B cell (primary cell): ENCODE measurements at regions not wholly inside any gene's neighbourhood (a gene's known extent, or its start where the extent isn't known, plus 50 kb on each side); places are given as distances from the start of the nearest gene placed in this dataset.

Source experiments
- ATAC-seq: fragments of 200-7000 bp; cut with Tn5 transposase; one replicate; pipeline ENCODE4 v1.10.0; 2021; ENCODE audit warnings: low read depth, mild to moderate bottlenecking, moderate number of reproducible peaks, moderate library complexity
- CTCF ChIA-PET: fragments of 350-600 bp; sonication (Branson Sonifier 250); formaldehyde crosslinking; loops from one replicate; lab custom pipeline; 2021; ENCODE audit warnings: antibody characterized with exemption, inconsistent platforms; lab: Charles Lee
- POLR2A ChIA-PET: fragments of 350-600 bp; sonication (Branson Sonifier 250); formaldehyde crosslinking; loops from one replicate; lab custom pipeline; 2021; ENCODE audit warnings: antibody characterized with exemption; lab: Charles Lee
- DNase-seq: peaks from one replicate; pipeline ENCODE4 v3.0.0; 2013
- H2AFZ ChIP-seq: 2 replicates; pipeline ENCODE4 v1.6.1; 2012; ENCODE audit warnings: mild to moderate bottlenecking, low read depth, low read length; ENCODE audit not compliant: insufficient read depth, poor library complexity, severe bottlenecking
- H3K27ac ChIP-seq, 2 donors: 1 replicate in 1 of 2; 2 replicates in 1 of 2; pipeline ENCODE4 v1.5.1; 2012 to 2013; ENCODE audit warnings: low read length in 2 of 2, mild to moderate bottlenecking in 2 of 2, moderate library complexity in 1 of 2
- H3K27me3 ChIP-seq, 4 experiments: fragments of 200-600 bp in 1 of 4; sonication (generic) in 1 of 4; replicated peaks in 1 of 4; 1 replicate in 2 of 4; 2 replicates in 2 of 4; pipeline versions ENCODE4 v1.6.1 to v1.7.0; 2013 to 2016; ENCODE audit warnings: low read length in 3 of 4, mild to moderate bottlenecking in 2 of 4, mixed read lengths in 1 of 4, moderate library complexity in 1 of 4; ENCODE audit not compliant: insufficient read depth in 4 of 4, control insufficient read depth in 3 of 4; ENCODE audit errors: control extremely low read depth in 1 of 4
- H3K36me3 ChIP-seq, 2 experiments: replicated peaks in 1 of 2; 1 replicate in 1 of 2; 2 replicates in 1 of 2; pipeline versions ENCODE4 v1.6.1 to v1.7.1; 2013; ENCODE audit warnings: low read length in 1 of 2; ENCODE audit not compliant: insufficient read depth in 2 of 2, control insufficient read depth in 1 of 2; ENCODE audit errors: control extremely low read depth in 1 of 2, extremely low read depth in 1 of 2
- H3K4me1 ChIP-seq, 2 donors: fragments of 200-600 bp in 1 of 2; sonication (generic) in 1 of 2; 1 replicate in 1 of 2; 2 replicates in 1 of 2; pipeline versions ENCODE4 v1.5.1 to v1.6.1; 2013 to 2017; ENCODE audit warnings: low read length in 2 of 2; ENCODE audit not compliant: control insufficient read depth in 2 of 2, insufficient read depth in 2 of 2
- H3K4me2 ChIP-seq: replicated peaks from 2 replicates; pipeline ENCODE3; 2012; ENCODE audit warnings: mild to moderate bottlenecking, low read depth, low read length; ENCODE audit not compliant: poor library complexity, severe bottlenecking
- H3K4me3 ChIP-seq, 5 experiments: fragments of 200-600 bp in 1 of 5; sonication (generic) in 1 of 5; 1 replicate in 3 of 5; 2 replicates in 2 of 5; pipeline versions ENCODE4 v1.5.1 to v1.7.0; 2011 to 2016; ENCODE audit warnings: low read length in 4 of 5, mild to moderate bottlenecking in 4 of 5, low read depth in 2 of 5, control low read depth in 1 of 5, moderate library complexity in 1 of 5; ENCODE audit not compliant: insufficient read depth in 1 of 5; ENCODE audit errors: control extremely low read depth in 1 of 5, extremely low read depth in 1 of 5
- H3K79me2 ChIP-seq: fragments of 200-600 bp; sonication (generic); one replicate; pipeline ENCODE4 v1.6.0; 2016; ENCODE audit warnings: low read length; ENCODE audit not compliant: control insufficient read depth, insufficient read depth
- H3K9ac ChIP-seq: fragments of 200-600 bp; sonication (generic); 2 replicates; pipeline ENCODE4 v1.6.1; 2017; ENCODE audit warnings: mild to moderate bottlenecking, low read length, moderate library complexity
- H3K9me3 ChIP-seq, 3 donors: one replicate each; pipeline versions ENCODE4 v1.6.1 to v1.7.1; 2013; ENCODE audit warnings: low read length in 2 of 3; ENCODE audit not compliant: control insufficient read depth in 2 of 3, insufficient read depth in 1 of 3; ENCODE audit errors: control extremely low read depth in 1 of 3
- H4K20me1 ChIP-seq: 2 replicates; pipeline ENCODE4 v1.6.0; 2012; ENCODE audit warnings: mild to moderate bottlenecking, low read length; ENCODE audit not compliant: insufficient read depth, control insufficient read depth, poor library complexity, severe bottlenecking
- H3K27ac Mint-ChIP-seq: one replicate; pipeline ENCODE4 v1.8.0; 2021; ENCODE audit warnings: mixed read lengths
- H3K27me3 Mint-ChIP-seq: one replicate; pipeline ENCODE4 v1.8.0; 2021; ENCODE audit warnings: mixed read lengths
- H3K4me1 Mint-ChIP-seq: one replicate; pipeline ENCODE4 v1.8.0; 2021; ENCODE audit warnings: mixed read lengths
- H3K4me3 Mint-ChIP-seq: one replicate; pipeline ENCODE4 v1.8.0; 2021; ENCODE audit warnings: mixed read lengths
- H3K9me3 Mint-ChIP-seq: one replicate; pipeline ENCODE4 v1.8.0; 2022; ENCODE audit warnings: mixed read lengths; ENCODE audit not compliant: insufficient read depth
- CTCF ChIP-seq: fragments of 200-600 bp; IDR thresholded peaks from one replicate; pipeline ENCODE4 v1.8.0; 2022; ENCODE audit warnings: antibody characterized with exemption, mild to moderate bottlenecking
- EZH2 ChIP-seq: IDR thresholded peaks from 2 replicates; pipeline ENCODE4 v1.6.1; 2012; ENCODE audit warnings: borderline replicate concordance, low read depth, mild to moderate bottlenecking, moderate library complexity, low read length; ENCODE audit not compliant: insufficient read depth, poor library complexity, severe bottlenecking
- WGBS: methylation state at CpG from one replicate; pipeline ENCODE4 v1.1.5; 2013; ENCODE audit warnings: missing lambda C conversion rate; ENCODE audit not compliant: insufficient coverage; 5-methylcytosine and 5-hydroxymethylcytosine counted together
- intact Hi-C: fragments of 100-400 bp; cut with micrococcal nuclease; formaldehyde crosslinking; loops from one replicate; pipeline ENCODE4 v1.10.0; 2022

DNA sequence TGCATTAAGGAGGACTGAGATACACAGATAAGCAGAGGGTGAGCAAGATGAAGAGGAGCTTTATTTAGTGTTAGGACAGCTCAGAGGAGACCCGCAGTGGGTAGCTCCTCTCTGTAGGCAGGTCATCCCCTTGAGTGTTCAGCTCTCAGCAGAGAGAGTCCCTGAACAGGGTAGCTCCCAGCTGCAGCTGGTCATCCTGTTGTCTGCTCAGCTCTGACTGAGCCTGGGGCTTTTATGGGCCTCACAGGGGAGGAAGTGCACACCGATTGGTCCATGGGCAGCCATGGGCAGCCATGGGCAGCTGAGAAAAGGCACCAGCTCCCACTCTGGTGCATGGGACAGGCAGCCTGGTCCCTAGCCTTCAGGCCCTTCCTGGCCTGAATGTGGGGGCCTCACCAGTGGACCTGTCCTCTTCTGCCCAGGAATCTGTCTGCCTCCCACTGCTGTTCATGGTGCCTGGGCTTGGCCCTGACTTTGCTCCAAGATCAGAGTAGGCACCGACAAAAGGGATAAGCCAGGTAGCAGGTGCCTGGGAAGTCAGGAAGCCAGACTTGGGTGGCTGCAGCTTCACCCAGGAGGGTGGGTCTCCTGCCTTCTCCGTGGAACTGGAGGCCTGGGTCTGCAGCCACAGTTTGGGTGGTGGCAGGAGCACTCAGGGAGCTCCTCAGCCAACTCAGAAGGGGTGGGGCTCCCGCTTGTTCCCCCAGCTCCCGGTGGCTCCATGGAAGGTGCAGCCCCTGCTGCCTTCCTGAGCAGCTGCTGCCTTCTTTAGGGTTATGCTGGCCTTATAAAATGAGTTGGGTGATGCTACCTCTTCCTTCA is 54.7 kb downstream of the MYEOV start:
- TF ChIP-seq EZH2 (no peak), CTCF (no peak)
- Mint-ChIP-seq H3K4me3 (no peak overlapping the region), H3K9me3 (peaks cover 4% of the 10 kb centered on the region), H3K4me1 (no peaks in the 10 kb centered on the region), H3K27me3 (no peaks in the 10 kb centered on the region), H3K27ac (no peak overlapping the region)
- H3K4me3 ChIP-seq: no peak overlapping the region
- H3K4me1 ChIP-seq: no peaks in the 10 kb centered on the region
- no peak overlapping the region for H3K27ac ChIP-seq
- intact Hi-C loops: no loop called here
- no peak for ATAC-seq
- no peak for DNase-seq
- peaks cover 0 to 12% (median 4%) of the 10 kb centered on the region in 3 donors for H3K9me3 ChIP-seq
- H3K79me2 ChIP-seq: no peaks in the 10 kb centered on the region
- 87% methylated on average over 5 of the region's 6 CpGs for WGBS
- H3K27me3 ChIP-seq: no peaks in the 10 kb centered on the region
- no peaks in the 10 kb centered on the region for H3K36me3 ChIP-seq
- POLR2A ChIA-PET: no interaction called here
- H3K4me2 ChIP-seq: no peak overlapping the region
- no peak overlapping the region for H2AFZ ChIP-seq
- CTCF ChIA-PET: interaction anchor here (0.5 kb wide), 1 partner anchor 96 kb away, joined by 3 read pairs; no protein-coding TSS in a partner anchor
- no peaks in the 10 kb centered on the region for H4K20me1 ChIP-seq
- no peak overlapping the region for H3K9ac ChIP-seq

DNA sequence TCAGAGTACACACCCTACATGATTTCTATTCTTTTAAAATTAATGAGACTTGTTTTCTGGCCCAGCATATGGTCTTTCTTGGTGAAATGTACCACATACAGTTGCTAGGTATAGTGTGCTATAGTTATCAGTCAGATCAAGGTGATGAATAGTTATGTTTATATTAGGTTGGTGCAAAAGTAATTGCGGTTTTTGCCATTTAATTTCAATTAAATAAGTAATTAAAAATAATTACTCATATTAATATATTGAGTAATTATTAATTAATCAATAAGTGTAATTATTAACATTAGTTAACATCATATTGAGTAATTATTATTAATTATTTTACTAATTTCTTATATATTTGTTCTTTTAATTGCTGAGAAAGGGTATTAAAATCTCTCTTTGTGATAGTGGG is 56.1 kb downstream of the MYEOV start:
- no peak overlapping the region for H3K4me2 ChIP-seq
- no peak for TF ChIP-seq CTCF
- TF ChIP-seq EZH2: no peak
- no peaks in the 10 kb centered on the region for H4K20me1 ChIP-seq
- DNase-seq (no peak), ATAC-seq (no peak)
- H3K9me3 Mint-ChIP-seq: peaks cover 2% of the 10 kb centered on the region
- H3K4me1 ChIP-seq: no peaks in the 10 kb centered on the region
- ChIA-PET POLR2A (no interaction called here), CTCF (no interaction called here)
- no peaks in the 10 kb centered on the region for H3K4me1 Mint-ChIP-seq
- H3K36me3 ChIP-seq: no peaks in the 10 kb centered on the region
- intact Hi-C loops: no loop called here
- H3K79me2 ChIP-seq: no peaks in the 10 kb centered on the region
- no peaks in the 10 kb centered on the region for H3K27me3 ChIP-seq
- peaks cover 6% of the 10 kb centered on the region for H3K27me3 Mint-ChIP-seq
- H2AFZ ChIP-seq: no peak overlapping the region
- no peak overlapping the region for H3K4me3 Mint-ChIP-seq
- peaks cover 0 to 10% (median 4%) of the 10 kb centered on the region in 3 donors for H3K9me3 ChIP-seq
- WGBS: no CpG with 5 or more reads among the region's 1 CpG
- H3K27ac ChIP-seq: no peak overlapping the region
- no peak overlapping the region for H3K9ac ChIP-seq
- H3K27ac Mint-ChIP-seq: no peak overlapping the region
- H3K4me3 ChIP-seq: no peak overlapping the region
